Fibroblast of upper back skin (primary cell): ENCODE measurements at regions not wholly inside any gene's neighbourhood (a gene's known extent, or its start where the extent isn't known, plus 50 kb on each side); places are given as distances from the start of the nearest gene placed in this dataset.
A peak's percentile ranks its signal among the peaks of the same experiment; 100 is the strongest.

Experiments
- DNase-seq: peaks from one replicate; pipeline ENCODE4 v3.0.0-alpha.2; 2013

DNA sequence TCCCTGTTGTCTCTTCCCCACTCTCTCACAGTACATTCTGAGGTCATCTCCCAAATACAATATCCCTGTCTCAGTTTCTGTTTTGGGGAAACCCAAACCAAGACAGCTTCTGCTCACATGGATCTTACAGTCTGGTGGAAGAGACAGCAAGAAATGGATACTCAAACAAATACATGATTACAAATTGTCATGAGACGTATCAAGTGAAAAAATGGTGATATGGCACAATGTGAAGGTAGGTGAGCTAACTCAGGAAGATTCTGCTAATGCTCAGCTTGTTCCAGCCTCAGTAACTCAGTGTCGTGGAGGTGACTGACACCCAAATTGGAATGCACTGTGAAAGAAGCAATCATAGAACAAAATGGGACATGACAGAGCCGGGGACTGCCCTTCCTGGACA is 68.3 kb downstream of the CHST1 start:
- DNase-seq, result no peak

DNA sequence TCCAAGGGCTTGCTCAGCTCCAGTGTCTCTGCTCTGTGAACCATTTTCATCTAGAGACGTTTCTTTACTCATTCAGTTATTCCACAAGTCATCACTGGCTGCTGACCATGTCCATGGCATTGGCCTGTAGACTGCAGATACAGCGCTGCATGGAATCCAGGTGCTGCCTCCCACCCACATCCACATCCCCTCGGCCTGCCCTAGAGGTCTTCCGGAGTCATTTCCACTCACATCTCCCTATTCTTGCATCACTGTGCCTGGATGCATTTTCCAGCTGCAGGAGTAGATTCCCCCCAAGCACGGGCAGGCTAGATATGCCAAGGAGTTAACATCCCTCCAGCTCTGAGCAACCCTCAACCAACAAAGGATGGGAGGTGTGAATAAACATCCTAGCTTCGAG is 68.9 kb downstream of the CHST1 start:
- no peak for DNase-seq

DNA sequence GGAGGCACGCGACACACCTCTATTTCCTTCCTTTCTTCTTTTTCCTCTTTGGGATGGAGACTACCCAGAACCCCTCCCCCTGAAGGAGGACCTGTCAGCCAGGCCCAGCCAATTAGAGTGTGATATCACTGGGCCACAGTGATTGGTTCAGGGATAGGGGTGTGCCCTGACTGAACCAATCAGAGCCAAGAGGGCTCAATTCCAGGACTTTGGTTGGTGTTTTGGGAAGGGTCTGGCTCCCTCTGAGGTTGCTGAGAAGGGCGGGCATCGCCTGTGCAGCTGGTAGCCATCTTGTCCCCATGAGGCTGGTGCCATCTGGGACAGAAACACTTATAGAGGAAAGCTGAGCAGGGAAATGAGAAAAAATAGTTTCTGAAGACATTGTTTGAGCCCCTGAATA is 71.4 kb downstream of the CHST1 start:
- DNase-seq, result no peak

DNA sequence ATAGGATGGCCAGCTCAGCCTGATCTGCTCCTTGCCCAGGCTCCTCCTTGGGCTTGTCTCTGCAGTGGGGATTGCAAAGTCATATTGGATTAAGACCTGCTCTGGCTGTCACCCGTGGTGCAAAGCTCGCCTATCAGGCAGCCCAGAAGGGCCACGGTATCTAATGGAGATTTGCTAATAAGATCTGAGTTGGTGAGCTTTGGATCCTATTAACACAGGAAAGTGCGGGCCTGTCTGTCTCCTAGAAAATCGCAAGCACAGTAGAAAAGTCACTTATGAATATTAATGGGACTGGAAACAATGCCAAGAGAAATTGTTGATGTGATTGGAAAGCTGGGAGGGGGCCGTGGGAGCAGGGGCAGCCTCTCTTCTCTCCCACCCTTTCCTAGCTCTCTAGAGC is 72.8 kb downstream of the CHST1 start:
- no peak for DNase-seq

DNA sequence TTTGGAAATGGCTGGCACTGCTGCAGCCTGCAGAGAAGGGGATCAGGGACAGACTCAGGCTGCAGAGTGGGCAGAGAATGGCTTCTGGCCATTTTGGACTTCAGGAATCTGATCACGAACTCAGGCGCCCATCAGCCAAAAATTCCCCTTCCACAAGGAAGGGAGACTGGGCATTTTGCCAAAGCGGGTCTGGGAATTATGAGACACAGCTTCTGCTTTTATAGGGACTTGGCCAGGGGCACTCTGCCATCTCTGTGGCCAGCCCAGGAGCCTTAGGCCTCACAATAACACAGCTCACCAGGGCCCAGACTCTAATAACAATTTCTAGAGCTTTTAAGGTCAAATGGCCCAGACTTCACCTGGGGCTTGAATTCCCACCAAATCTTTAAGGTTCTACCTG is 74.7 kb downstream of the CHST1 start:
- peak; percentile 11 for DNase-seq

DNA sequence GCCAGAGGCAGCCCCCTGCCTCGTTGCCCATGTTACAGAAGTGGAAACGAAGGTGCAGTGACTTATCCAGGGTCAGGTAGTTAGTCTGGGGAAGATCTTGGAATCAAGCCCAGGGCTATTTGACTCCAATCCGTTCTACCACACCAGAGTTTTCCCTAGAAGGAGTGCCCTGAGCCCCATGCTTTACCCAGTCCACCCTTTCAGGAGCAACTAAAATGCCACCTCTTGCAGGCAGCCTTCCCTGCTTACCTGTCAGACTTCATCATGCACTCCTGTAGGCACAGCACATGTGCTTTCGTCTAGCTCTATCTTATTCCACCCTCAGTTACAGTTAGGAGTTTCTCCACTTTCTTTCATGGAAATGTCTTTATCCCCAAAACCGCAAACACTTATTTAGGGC is 80.2 kb downstream of the CHST1 start:
- no peak for DNase-seq

DNA sequence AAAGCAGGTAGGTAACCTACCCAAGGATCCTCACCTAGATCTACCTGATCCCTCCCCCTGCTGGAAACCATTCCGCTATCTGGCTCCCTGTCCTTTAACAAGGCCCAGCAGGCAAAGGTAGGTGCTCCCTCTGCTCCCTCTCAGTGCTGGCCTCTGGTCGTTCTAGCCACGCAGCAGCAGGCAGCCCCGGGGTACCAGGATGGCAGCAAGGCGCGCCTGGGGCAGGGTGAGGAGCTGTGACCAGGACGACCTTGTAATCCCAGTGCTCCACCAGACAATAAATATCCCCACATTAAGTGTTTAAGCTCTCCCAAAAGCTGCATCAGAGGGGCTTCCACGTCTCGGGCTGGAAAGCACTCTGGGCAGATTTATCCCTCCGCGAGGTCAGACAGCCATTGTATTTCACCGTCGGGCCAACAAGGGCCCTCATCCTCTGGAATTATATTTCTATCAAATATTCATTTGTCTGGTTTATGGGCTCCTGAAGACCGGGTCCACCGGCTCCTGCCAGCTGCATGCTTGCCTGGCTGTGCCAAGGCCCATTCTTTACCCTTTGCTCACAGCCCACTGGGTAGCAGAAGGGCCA is 81.3 kb downstream of the CHST1 start:
- no peak for DNase-seq

DNA sequence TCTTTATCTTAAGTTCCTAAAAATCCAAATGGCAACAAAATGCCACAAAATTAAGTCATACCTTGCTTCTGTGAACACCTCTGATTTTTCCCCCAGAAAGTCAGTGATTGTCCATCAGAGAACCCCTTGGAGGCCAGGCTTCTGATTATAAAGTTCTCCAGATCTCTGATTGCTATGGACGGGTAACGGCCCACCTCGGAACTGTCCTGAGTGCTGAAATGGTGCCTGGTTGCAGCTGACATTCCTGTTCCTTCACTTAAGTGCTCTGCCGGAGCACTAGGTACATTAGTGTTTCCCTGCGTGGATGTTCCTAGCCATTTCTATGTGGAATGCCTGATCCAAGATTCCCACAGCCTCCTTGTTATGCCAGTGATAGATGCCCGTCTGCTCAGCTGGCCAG is 85.0 kb downstream of the CHST1 start:
- DNase-seq, result peak; percentile 33

DNA sequence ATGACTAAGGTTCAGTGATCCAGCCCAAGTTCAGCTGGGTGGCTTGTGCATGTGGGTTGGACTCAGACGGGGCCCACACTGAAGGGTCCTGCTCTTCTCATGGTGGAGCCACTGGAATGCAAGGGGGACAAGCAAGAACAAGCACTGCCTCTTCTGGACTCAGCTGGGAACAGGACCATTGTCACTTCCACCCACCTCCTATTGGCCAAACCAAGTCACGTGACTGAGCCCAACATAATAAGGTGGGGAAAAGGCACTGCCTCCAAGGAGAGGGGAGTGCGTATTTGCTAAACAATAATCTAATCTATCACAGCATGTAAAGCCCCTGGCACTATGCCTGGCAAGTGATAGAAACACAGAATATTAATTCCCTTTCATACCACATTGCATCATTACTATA is 87.1 kb downstream of the CHST1 start:
- no peak for DNase-seq

DNA sequence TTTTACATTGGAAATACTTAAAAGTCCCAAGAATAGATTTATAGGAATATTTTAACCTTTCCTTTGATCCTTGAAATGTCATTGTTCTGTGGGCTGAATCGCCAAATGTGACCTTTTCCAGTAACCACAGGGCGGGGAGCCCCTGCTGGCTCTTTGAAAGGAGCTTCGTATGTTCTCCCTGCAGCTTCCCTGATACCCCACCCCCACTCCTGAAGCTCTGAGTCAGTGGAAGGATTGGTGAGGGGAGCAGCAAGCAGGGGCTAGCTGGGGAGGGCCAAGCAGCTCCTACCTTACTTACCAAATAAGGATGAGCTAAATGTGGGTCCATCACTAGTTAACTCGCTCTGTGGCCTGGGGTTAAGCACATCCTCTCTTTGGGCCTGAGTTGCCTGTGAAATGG is 87.7 kb downstream of the CHST1 start:
- DNase-seq, result no peak

DNA sequence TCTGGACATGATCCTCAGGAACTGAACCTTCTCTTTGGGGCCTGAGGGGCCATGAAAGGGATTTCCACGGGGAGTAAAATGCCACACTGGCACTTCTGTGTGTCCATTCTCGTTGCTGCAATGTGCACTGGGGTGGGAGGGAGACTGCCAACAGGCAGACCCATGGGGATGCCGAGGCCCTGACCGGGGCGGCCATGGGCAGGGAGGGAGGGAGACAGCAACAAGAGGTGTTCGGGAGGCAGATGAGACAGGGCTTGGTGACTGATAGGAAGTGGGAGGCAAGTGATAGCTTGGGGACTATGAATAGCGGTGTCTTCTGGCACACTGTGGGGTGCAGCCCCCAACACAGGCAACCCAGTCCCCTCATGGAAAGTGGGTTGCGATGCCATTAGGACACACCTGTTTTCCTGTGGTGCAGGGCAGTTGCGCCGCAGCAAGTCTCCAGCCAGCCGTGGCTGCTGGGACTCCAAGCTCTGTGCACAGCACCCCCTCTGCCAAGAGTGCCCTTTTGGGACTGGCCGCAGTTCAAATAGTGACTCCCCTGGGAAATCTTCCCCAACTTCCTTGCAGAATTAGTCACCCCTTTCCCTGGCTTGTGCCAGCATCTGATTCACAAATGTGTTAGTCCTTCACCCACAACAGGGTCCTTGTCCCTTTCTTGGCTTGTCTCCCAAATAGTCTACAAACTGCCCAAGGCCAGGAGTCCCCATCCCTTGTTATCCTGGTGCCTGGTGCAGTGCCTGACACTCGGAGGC is 88.8 kb downstream of the CHST1 start:
- DNase-seq, result no peak

DNA sequence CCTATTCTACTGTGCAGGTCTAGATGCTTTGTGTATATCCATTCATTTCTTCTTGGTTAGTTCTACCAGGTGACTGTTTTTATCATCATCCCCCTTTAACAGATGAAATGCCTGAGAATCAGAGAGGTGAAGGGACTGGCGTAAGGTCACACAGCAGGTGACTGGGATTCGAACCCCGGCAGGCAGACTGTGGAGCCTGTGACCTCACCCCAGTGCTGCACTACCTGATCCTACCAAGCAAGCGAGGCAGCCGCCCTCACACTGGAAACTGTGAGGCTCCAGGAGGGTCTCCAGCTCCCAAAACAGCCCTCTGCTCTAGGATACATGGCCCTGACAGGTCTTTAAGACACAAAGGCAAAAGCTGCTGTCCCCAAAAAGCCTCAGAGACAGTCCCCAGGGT is 91.7 kb downstream of the CHST1 start:
- DNase-seq, result no peak

DNA sequence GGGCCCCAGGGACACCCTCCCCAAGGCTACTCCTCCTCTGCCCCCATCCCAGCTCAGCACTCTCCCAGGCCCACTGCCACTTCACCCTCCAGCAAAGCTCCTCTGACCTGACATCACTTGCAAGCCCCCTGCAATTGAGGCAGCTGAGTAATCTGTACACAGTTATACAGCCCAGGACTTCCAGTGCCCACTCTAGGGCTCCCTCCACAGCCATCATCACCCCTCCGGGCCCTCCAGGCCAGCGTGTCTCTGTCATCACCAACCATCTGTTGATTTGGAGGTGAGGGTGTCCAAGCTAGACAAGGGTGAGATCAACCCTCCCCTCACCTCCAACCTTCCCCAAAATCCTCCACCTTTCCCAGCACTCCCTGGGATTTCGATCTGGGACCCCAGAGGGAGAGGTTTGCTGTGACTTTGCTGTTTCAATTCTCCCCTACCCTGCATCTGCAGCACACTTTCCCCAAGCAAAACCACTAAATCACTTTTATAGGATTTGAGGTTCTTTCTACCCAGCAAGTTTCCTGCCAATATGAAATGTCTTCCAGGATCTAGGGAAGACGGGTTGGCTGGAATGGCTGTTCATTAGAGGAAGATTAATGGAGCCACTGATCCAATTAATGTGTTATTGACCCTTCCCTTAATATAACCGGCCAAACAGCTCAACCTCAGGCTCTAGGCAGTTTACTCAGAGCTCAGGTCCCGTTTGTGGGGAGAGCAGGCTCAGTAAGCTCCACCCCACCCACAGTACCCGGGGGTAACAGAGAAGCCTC is 92.9 kb downstream of the CHST1 start:
- no peak for DNase-seq

DNA sequence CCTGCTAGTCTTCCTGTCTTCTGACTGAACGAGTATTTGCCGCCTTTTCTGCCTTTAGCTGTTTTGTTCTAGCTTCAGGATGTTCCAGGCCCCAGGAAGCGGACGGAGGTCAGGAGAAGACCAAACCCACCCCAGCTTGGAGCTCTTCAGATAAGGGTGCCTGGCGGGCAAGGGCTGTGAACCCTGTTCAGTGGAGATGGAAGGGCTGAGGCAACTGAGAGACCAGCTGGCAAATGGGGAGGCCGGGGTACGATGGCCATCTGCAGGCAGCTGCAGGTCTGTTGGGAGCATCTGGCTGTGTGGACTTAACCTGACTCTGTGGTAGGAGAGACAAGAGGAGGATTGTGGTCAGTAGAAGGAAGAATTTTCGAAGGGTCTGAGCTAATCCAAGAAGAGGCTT is 95.6 kb downstream of the CHST1 start:
- no peak for DNase-seq

DNA sequence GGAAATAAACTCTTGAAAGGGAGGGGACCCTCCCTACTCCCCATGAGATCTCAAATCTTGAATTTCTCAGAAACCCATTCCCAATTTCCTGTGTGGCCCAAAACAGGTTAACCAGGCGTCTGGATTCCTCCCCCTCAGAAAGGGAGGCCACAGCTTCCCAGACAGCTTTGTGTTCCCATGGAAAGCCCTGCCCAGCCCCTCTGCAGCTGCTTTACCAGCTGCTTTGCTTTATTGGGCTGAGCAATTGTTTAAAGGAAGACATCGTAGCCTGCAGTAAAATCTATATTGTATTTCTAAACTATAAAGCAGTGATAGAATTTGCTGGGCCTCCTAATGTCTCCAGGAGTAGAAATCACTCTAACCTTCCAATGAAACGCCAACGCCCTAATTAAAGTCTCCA is 97.4 kb downstream of the CHST1 start:
- DNase-seq, result no peak

DNA sequence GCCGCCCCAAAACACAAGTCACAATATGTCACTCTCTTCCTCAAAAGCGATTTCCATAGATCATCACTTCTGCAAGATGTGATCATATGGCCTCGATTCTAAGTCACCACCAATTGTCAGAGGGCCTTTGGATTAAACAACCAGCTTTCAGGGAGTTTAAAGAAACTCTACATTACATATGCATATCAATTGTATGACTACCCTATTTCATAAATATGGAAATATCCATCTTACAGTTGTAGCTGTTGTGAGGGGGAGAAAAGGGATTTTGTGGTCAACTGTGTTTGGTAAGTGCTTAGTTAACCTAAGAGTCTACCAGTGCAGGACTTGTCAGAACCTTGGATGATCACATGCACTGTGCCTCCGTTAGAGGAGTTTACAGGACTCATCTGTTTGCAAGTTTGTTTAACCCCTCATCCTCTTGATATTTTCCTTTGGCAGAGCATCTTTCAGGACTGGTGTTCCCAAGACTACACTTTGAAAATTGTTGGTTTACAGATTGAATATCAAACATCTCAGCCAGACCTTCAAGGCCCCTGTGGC is 99.9 kb downstream of the CHST1 start:
- no peak for DNase-seq

DNA sequence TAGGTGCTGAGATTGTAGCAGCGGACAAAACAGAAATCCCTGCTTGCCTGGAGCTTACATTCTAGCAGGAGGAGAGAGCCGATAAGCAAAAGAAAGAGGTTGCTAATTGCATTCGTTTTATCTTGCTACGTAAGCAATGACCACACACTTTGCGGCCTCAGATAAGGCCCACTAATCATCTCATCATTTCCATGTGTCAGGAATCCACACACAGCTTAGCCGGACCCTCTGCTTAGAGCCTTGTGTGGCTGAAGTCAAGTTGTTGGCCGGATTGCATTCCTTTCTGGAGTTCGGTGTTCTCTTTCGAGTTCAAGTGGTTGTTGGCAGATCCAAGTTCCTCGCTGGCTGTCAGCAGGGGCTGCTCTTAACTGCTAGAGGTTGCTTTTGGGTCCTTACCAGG is 101.6 kb downstream of the CHST1 start:
- no peak for DNase-seq

DNA sequence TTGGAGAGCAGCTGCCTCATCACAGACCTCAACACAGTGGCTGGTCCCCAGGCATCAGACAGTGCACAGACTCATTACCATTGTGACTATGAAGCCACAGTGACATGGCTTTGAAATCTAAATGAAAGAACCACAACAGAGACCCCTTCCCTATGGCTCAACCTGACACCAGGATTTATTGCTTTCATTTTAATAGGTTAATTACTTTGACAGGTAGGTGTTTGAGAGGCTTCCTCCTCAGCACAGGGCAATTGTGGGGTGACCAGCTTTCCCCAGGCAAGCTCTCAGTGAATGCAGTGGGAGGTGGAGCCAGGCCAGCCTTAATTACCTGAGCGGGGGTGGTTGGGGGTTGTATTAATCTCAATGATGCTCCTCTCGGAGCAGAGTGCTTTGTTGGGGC is 102.3 kb downstream of the CHST1 start:
- no peak for DNase-seq

DNA sequence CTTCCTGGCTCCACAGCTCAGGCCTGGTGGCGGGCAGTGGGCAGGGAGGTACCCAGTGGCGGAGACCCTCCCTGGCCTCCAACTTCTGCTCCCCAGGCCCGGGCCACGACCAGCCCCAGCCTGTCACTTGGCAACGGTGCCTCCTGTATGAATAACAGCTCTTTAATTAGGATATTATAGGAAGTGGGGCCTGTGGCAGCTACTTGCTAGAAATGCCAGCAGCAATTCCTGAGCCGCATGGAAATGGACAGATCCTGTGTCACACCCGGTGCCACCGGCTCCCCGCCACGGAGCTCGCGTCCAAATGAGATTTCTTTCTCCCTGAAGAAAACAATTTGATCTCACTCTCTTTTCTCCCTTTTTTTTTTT is 104.5 kb downstream of the CHST1 start:
- DNase-seq, result no peak

DNA sequence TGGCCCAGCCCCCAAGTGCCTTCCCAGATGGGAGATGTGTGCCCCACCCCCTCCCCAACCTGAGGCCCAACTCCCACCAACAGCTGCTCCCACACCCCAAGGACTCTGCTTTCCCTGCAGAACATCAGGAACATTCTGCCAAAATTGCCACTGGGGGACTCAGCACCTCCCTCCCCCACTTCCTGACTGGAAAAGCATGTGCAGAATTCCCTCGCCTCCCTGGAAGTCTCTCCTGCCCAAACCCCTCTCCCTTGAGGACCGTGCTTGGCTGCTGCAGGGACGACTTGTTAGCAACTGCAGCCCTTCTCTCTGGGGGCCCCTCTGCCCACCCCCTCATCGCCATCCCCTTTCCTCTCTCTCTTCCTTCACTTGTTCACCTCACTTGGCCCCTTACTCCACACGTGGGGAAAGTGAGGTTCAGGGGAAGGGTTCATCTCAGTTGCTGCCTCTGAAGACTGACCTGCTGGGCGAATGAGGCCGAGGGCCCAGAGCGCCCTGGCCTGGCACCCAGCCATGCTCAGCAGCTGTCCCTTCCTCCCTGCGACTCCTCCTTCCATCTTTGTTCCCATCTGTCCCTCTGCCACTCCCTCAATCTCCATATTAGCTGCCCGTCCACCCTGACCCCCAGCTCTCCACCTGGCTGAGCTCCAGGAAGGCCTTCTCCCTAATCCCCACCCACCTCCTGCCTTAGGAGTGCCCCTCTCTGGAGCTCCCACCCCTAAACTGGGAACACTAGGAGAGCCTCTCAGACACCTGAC is 105.1 kb downstream of the CHST1 start:
- DNase-seq, result no peak

DNA sequence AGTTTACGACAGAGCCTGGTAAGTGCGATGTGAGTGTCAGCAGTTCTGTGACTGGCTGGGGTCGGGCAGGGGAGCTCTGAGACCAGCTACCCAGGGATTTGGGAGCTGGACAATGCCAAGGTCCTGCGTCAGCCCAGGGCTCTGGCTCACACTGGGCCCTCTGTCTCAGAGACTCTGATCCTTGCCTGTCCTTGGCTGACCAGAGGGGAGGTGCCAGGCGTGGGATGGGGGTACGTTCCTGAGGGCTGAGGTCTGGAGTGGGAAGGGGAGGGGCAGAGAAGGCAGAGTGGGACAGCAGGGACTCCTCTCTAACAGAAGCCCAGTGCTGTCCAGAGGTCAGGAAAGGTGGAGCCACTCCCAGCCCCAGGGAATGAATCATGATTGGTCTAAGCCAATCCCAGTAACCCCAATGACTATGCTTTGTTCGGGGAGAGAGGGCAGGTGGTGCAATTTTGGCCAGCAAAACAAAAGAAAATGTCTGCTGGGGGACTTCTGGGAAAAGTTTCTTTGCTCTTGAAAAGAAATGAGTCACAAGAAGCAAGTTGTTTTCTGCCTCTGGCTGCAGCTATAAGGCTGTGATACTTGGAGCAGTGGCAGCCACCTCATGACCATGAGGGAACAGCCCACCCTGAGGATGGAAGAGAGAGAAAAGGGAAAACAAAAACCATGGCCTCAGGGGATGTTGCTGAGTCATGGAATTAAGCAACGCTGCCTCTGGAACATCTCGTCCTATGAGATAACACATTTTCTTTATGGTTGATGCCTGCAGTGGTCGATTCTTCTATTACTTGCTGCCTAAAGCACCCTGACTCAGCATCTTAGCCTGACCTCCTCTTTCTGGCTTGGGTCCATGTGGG is 108.3 kb downstream of the CHST1 start:
- DNase-seq, result peak; percentile 12

DNA sequence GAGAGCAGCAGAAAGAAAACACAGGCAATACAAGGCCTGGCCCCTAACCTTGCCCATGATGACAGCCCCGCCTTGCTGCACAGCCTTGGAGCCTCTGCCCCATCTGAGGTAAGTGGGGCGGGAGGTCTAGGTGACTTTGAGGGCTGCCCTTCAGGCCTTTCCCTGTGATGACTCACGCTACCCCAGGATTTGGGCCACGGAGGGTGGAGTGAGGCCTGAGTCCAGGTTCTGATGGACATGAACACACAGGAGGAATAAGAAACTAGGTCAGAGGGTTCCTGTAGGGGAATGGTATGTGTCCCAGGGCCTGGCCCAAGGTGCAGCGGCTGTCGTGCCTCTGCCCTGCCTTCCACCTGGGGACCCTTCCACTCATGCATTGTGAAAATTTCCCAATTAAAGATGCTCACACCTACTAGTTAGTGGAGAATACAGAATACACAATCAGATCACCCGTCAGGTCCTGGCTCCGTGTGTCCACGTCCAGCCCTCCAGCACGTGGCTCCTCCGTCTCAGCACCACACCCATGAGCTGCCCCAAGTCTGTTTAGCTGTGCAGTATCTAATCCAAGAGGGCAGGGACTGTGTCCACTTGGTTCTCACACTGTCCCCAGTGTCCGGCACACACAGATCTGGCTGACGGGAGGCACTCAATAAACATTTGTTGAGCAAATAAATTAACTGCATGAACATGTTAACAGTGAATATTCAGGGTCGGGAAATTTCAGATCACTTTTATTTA is 111.0 kb downstream of the CHST1 start:
- DNase-seq, result no peak
